ENCODE measurements at regions not wholly inside any gene's neighbourhood (a gene's known extent, or its start where the extent isn't known, plus 50 kb on each side); places are given as distances from the start of the nearest gene placed in this dataset.
"Not testable (repeated sequence)": the region's sequence is repeated elsewhere in the genome, so short reads cannot be mapped to it uniquely, and the experiment has no call there.

DNA sequence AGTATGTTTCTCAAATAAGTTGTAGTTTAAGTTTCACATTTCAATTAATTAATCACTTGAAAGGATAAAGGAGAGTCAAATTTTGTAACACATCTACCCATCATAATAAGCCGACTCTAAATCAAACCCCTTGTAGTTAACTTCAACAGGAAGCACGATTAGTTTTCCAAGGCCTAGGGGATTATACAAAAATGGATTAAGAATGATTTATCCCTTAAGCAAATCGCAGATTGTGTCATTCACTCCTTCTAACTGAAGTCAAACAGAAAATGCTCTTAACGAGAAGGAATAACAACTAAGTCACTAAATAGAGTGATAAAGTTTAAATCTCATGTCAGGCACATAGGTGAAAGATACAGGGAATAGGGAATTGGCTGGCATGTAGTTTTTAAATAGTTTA, 792.8 kb downstream of the ZPLD1 start:
- H3K4me3 Mint-ChIP-seq (ENCODE audit: unreplicated experiment): no peak overlapping the region
- H3K9me3 Mint-ChIP-seq (ENCODE audit: unreplicated experiment): no peaks in the 10 kb centered on the region
- BruUV-seq (replicated peaks): no TSS peak
- intact Hi-C loops (cut with micrococcal nuclease): no loop called here
- DNase-seq (ENCODE audit: unreplicated experiment): no peak
- H3K27me3 Mint-ChIP-seq (ENCODE audit: insufficient read depth, unreplicated experiment): no peaks in the 10 kb centered on the region
- ChIA-PET CTCF (no interaction called here), POLR2A (no interaction called here)
- no peaks in the 10 kb centered on the region for H3K36me3 Mint-ChIP-seq (ENCODE audit: insufficient read depth, unreplicated experiment)
- no peak overlapping the region for H3K27ac Mint-ChIP-seq (ENCODE audit: low read depth, unreplicated experiment)
- H3K4me1 Mint-ChIP-seq (ENCODE audit: insufficient read depth, unreplicated experiment): no peaks in the 10 kb centered on the region
- TF ChIP-seq, protein P1, sequence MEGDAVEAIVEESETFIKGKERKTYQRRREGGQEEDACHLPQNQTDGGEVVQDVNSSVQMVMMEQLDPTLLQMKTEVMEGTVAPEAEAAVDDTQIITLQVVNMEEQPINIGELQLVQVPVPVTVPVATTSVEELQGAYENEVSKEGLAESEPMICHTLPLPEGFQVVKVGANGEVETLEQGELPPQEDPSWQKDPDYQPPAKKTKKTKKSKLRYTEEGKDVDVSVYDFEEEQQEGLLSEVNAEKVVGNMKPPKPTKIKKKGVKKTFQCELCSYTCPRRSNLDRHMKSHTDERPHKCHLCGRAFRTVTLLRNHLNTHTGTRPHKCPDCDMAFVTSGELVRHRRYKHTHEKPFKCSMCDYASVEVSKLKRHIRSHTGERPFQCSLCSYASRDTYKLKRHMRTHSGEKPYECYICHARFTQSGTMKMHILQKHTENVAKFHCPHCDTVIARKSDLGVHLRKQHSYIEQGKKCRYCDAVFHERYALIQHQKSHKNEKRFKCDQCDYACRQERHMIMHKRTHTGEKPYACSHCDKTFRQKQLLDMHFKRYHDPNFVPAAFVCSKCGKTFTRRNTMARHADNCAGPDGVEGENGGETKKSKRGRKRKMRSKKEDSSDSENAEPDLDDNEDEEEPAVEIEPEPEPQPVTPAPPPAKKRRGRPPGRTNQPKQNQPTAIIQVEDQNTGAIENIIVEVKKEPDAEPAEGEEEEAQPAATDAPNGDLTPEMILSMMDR (IDR thresholded peaks at IDR 0.05; ENCODE audit: unreplicated experiment): no peak

DNA sequence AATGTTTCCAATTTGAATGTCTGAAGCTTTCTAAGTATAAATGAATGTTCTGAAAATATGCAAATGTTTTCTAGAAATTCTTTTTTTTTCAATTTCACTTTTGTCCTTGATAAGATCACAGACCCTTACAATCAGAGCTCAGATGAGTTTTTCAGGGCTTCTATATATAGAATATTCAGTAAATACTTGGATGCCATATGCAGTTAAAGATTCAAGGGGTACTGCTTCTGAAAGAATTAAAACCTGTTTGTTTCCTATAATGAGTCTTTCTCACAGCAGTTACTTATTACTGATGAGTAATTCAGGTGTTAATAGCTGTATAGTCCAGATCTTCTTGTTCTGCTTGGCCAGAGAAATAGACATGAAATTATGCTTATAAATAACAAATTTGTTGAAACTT, 812.6 kb downstream of the ZPLD1 start:
- TF ChIP-seq, protein P1 (IDR thresholded peaks at IDR 0.05; ENCODE audit: unreplicated experiment): no peak
- H3K27ac Mint-ChIP-seq (ENCODE audit: low read depth, unreplicated experiment): no peak overlapping the region
- no peaks in the 10 kb centered on the region for H3K36me3 Mint-ChIP-seq (ENCODE audit: insufficient read depth, unreplicated experiment)
- ChIA-PET POLR2A (no interaction called here), CTCF (no interaction called here)
- intact Hi-C loops (cut with micrococcal nuclease): no loop called here
- H3K27me3 Mint-ChIP-seq (ENCODE audit: insufficient read depth, unreplicated experiment): peaks cover 39% of the 10 kb centered on the region
- no peaks in the 10 kb centered on the region for H3K4me1 Mint-ChIP-seq (ENCODE audit: insufficient read depth, unreplicated experiment)
- no peak overlapping the region for H3K4me3 Mint-ChIP-seq (ENCODE audit: unreplicated experiment)
- no peaks in the 10 kb centered on the region for H3K9me3 Mint-ChIP-seq (ENCODE audit: unreplicated experiment)
- no TSS peak for BruUV-seq (replicated peaks)
- no peak for DNase-seq (ENCODE audit: unreplicated experiment)

DNA sequence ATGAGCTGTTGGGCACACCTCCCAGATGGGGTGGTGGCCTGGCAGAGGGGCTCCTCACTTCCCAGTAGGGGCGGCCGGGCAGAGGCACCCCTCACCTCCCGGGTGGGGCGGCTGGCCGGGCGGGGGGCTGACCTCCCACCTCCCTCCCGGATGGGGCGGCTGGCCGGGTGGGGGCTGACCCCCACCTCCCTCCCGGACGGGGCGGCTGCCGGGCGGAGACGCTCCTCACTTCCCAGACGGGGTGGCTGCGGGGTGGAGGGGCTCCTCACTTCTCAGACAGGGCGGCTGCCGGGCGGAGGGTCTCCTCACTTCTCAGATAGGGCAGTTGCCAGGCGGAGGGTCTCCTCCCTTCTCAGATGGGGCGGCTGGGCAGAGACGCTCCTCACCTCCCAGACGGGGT, 820.0 kb downstream of the ZPLD1 start:
- DNase-seq (ENCODE audit: unreplicated experiment); H3K36me3 Mint-ChIP-seq (ENCODE audit: insufficient read depth, unreplicated experiment); H3K27me3 Mint-ChIP-seq (ENCODE audit: insufficient read depth, unreplicated experiment); H3K27ac Mint-ChIP-seq (ENCODE audit: low read depth, unreplicated experiment); POLR2A ChIA-PET; intact Hi-C loops (cut with micrococcal nuclease); CTCF ChIA-PET; H3K4me1 Mint-ChIP-seq (ENCODE audit: insufficient read depth, unreplicated experiment); H3K9me3 Mint-ChIP-seq (ENCODE audit: unreplicated experiment); BruUV-seq (replicated peaks); H3K4me3 Mint-ChIP-seq (ENCODE audit: unreplicated experiment): not testable (repeated sequence)

DNA sequence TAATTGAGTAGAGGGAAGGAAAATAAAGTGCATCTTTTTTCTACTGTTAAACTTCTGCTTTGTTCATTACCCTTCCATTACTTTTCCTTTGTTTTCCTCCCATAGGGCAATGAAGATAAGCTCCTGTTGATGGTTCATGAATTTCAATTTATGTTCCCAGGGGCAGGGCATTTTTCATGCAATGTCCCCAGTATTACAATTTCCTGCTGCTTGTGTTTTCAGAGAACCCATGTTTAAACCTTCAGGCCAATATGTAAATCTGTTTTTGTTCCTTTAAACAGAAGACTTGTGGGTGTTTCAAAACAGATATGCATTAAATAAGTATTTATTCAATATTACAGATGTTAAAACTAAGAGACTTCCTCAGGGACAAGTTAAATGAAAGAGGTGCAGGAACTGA, 834.5 kb downstream of the ZPLD1 start:
- Mint-ChIP-seq H3K27ac (ENCODE audit: low read depth, unreplicated experiment) (no peak overlapping the region), H3K4me1 (ENCODE audit: insufficient read depth, unreplicated experiment) (no peaks in the 10 kb centered on the region), H3K36me3 (ENCODE audit: insufficient read depth, unreplicated experiment) (no peaks in the 10 kb centered on the region), H3K27me3 (ENCODE audit: insufficient read depth, unreplicated experiment) (no peaks in the 10 kb centered on the region), H3K4me3 (ENCODE audit: unreplicated experiment) (no peak overlapping the region), H3K9me3 (ENCODE audit: unreplicated experiment) (peaks cover 9% of the 10 kb centered on the region)
- ChIA-PET POLR2A (no interaction called here), CTCF (no interaction called here)
- TF ChIP-seq, protein P1 (IDR thresholded peaks at IDR 0.05; ENCODE audit: unreplicated experiment): no peak
- no peak for DNase-seq (ENCODE audit: unreplicated experiment)
- BruUV-seq (replicated peaks): no TSS peak
- intact Hi-C loops (cut with micrococcal nuclease): no loop called here

DNA sequence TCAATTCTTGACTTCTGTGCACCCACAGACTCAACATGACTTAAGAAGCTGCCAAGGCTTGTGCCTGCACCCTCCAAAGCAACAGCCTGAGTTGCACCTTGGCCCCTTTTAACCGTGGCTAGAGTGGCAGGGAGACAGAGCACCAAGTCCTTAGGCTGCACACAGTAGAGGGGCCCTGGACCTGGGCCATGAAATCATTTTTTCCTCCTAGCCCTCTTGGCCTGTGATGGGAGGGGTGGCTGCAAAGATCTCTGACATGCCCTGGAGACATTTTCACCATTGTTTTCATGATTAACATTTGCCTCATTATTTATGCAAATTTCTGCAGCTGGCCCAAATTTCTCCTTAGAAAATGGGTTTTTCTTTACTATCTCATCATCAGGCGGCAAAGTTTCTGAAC, 836.8 kb downstream of the ZPLD1 start:
- TF ChIP-seq, protein P1 (IDR thresholded peaks at IDR 0.05; ENCODE audit: unreplicated experiment): no peak
- Mint-ChIP-seq H3K27ac (ENCODE audit: low read depth, unreplicated experiment) (no peak overlapping the region), H3K4me3 (ENCODE audit: unreplicated experiment) (no peak overlapping the region), H3K27me3 (ENCODE audit: insufficient read depth, unreplicated experiment) (peaks cover 8% of the 10 kb centered on the region), H3K9me3 (ENCODE audit: unreplicated experiment) (peaks cover 9% of the 10 kb centered on the region), H3K36me3 (ENCODE audit: insufficient read depth, unreplicated experiment) (no peaks in the 10 kb centered on the region), H3K4me1 (ENCODE audit: insufficient read depth, unreplicated experiment) (no peaks in the 10 kb centered on the region)
- ChIA-PET CTCF (no interaction called here), POLR2A (no interaction called here)
- intact Hi-C loops (cut with micrococcal nuclease): no loop called here
- no TSS peak for BruUV-seq (replicated peaks)
- no peak for DNase-seq (ENCODE audit: unreplicated experiment)
